ENCODE measurements at regions not wholly inside any gene's neighbourhood (a gene's known extent, or its start where the extent isn't known, plus 50 kb on each side); places are given as distances from the start of the nearest gene placed in this dataset.

DNA sequence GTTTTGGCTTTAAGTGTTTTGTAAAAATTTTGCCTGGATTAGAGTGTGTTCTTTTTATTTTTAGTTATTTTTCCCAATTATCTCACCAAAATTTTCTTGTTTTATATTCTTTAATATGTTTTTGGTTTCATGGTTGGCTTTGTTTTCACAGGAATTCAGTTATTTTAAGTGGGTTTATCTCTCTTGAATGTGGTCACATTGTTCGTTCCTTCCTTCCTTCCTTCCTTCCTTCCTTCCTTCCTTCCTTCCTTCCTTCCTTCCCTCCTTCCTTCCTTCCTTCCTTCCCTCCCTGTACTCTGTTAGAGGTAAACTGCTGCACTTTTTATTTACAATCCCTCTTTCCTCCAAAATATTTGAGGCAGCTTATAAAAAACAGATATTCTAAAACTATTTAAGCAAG lies 672.9 kb upstream of the CITED2 start:
- Histone ChIP-seq H3K27ac (ENCODE audit: low read depth, low read length) (no peak overlapping the region), H3K36me3 (ENCODE audit: control insufficient read depth in 5 of 5, insufficient read depth in 5 of 5, low read length in 5 of 5) (no peaks in the 10 kb centered on the region), H3K27me3 (ENCODE audit: control insufficient read depth in 5 of 5, insufficient read depth in 4 of 5, low read length in 5 of 5) (no peaks in the 10 kb centered on the region), H3K9ac (ENCODE audit: low read length in 5 of 5) (no peak overlapping the region), H3K4me3 (ENCODE audit: low read depth in 1 of 5, low read length in 5 of 5) (no peak overlapping the region), H3K4me1 (ENCODE audit: control insufficient read depth in 5 of 5, insufficient read depth in 5 of 5, low read length in 5 of 5) (peaks cover 0 to 3% (median 0%) of the 10 kb centered on the region in 5 donors), H3K9me3 (ENCODE audit: control insufficient read depth in 5 of 5, low read length in 5 of 5) (no peaks in the 10 kb centered on the region)

GRCh38 chr6:140046016-140046632 lies 671.7 kb upstream of the CITED2 start:
- no peaks in the 10 kb centered on the region for H3K9me3 ChIP-seq (ENCODE audit: control insufficient read depth in 5 of 5, low read length in 5 of 5)
- H3K27ac ChIP-seq (ENCODE audit: low read depth, low read length): no peak overlapping the region
- no peak overlapping the region for H3K9ac ChIP-seq (ENCODE audit: low read length in 5 of 5)
- H3K36me3 ChIP-seq (ENCODE audit: control insufficient read depth in 5 of 5, insufficient read depth in 5 of 5, low read length in 5 of 5): no peaks in the 10 kb centered on the region
- H3K4me3 ChIP-seq (ENCODE audit: low read depth in 1 of 5, low read length in 5 of 5): no peak overlapping the region
- H3K27me3 ChIP-seq (ENCODE audit: control insufficient read depth in 5 of 5, insufficient read depth in 4 of 5, low read length in 5 of 5): no peaks in the 10 kb centered on the region
- H3K4me1 ChIP-seq (ENCODE audit: control insufficient read depth in 5 of 5, insufficient read depth in 5 of 5, low read length in 5 of 5): peaks cover 0 to 3% (median 0%) of the 10 kb centered on the region in 5 donors

DNA sequence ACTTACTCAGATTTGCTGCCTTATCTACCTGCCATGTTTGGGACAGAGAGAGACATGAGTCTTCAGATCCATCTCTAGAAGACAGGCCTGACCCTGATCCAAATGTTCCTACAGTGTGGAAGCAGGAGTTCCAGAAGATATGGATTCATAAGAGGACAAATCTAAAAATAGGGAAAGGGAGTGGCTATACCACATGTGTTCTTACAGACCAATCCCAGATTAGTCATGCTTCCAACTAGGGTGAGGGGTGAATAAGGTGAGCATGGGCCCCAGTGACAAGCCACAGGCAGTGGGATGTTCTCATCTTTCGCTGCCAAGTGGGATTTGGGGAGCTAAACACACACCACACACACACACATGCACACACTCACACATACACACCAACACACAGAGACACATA lies 670.7 kb upstream of the CITED2 start:
- H3K4me3 ChIP-seq (ENCODE audit: low read depth in 1 of 5, low read length in 5 of 5): no peak overlapping the region
- peaks cover 0 to 3% (median 0%) of the 10 kb centered on the region in 5 donors for H3K4me1 ChIP-seq (ENCODE audit: control insufficient read depth in 5 of 5, insufficient read depth in 5 of 5, low read length in 5 of 5)
- no peaks in the 10 kb centered on the region for H3K9me3 ChIP-seq (ENCODE audit: control insufficient read depth in 5 of 5, low read length in 5 of 5)
- H3K27me3 ChIP-seq (ENCODE audit: control insufficient read depth in 5 of 5, insufficient read depth in 4 of 5, low read length in 5 of 5): no peaks in the 10 kb centered on the region
- H3K27ac ChIP-seq (ENCODE audit: low read depth, low read length): no peak overlapping the region
- no peaks in the 10 kb centered on the region for H3K36me3 ChIP-seq (ENCODE audit: control insufficient read depth in 5 of 5, insufficient read depth in 5 of 5, low read length in 5 of 5)
- no peak overlapping the region for H3K9ac ChIP-seq (ENCODE audit: low read length in 5 of 5)

DNA sequence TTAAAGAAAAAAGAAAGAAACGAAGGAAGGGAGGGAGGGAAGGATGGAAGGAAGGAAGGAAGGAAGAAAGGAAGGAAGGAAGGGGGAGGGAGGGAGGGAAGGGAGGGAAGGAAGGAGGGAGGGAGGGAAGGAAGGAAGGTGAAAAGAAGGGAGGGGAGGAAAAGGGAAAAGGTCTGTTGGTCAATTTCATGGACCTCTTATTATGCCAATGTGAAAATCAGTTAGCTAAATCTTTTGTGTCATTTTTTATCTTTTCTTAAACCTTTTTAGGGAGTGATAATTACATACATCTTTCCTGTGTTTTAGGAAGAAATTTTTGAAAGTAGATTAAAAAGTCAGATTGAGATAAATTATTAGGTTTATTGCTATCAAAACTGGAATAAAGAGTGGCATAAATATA lies 670.2 kb upstream of the CITED2 start:
- no peaks in the 10 kb centered on the region for H3K9me3 ChIP-seq (ENCODE audit: control insufficient read depth in 5 of 5, low read length in 5 of 5)
- H3K36me3 ChIP-seq (ENCODE audit: control insufficient read depth in 5 of 5, insufficient read depth in 5 of 5, low read length in 5 of 5): no peaks in the 10 kb centered on the region
- H3K27me3 ChIP-seq (ENCODE audit: control insufficient read depth in 5 of 5, insufficient read depth in 4 of 5, low read length in 5 of 5): no peaks in the 10 kb centered on the region
- no peak overlapping the region for H3K9ac ChIP-seq (ENCODE audit: low read length in 5 of 5)
- no peak overlapping the region for H3K27ac ChIP-seq (ENCODE audit: low read depth, low read length)
- peaks cover 0 to 3% (median 0%) of the 10 kb centered on the region in 5 donors for H3K4me1 ChIP-seq (ENCODE audit: control insufficient read depth in 5 of 5, insufficient read depth in 5 of 5, low read length in 5 of 5)
- no peak overlapping the region for H3K4me3 ChIP-seq (ENCODE audit: low read depth in 1 of 5, low read length in 5 of 5)

DNA sequence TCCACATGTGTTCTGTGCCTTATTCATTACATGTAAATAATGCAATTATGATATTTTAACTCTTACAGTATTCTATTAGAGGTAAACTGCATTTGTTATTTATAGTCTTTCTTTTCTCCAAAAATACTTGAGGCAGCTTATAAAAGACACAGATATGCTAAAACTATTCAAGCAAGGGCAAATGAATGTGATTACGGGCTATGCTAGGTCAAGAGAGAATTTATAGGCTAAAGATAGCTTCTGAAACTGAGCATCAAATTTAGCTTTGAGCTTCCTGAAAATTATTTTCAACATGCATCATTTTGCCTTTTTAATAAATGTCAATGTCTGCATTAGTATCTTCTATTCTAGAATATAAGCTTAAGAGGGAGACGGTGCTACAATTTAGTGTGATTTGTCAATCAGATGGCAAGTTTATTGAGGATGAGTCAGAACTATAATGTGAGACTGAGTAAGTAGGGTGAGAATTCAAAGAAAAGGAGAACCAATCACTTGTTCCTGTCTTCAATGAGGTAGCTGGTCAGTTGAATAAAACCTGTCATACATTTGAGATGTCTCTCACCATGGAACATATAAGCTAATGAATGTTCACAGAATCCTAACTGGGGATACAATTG lies 669.4 kb upstream of the CITED2 start:
- Histone ChIP-seq H3K27me3 (ENCODE audit: control insufficient read depth in 5 of 5, insufficient read depth in 4 of 5, low read length in 5 of 5) (no peaks in the 10 kb centered on the region), H3K4me3 (ENCODE audit: low read depth in 1 of 5, low read length in 5 of 5) (no peak overlapping the region), H3K36me3 (ENCODE audit: control insufficient read depth in 5 of 5, insufficient read depth in 5 of 5, low read length in 5 of 5) (no peaks in the 10 kb centered on the region), H3K4me1 (ENCODE audit: control insufficient read depth in 5 of 5, insufficient read depth in 5 of 5, low read length in 5 of 5) (peaks cover 0 to 3% (median 0%) of the 10 kb centered on the region in 5 donors), H3K9me3 (ENCODE audit: control insufficient read depth in 5 of 5, low read length in 5 of 5) (no peaks in the 10 kb centered on the region), H3K9ac (ENCODE audit: low read length in 5 of 5) (no peak overlapping the region), H3K27ac (ENCODE audit: low read depth, low read length) (no peak overlapping the region)

DNA sequence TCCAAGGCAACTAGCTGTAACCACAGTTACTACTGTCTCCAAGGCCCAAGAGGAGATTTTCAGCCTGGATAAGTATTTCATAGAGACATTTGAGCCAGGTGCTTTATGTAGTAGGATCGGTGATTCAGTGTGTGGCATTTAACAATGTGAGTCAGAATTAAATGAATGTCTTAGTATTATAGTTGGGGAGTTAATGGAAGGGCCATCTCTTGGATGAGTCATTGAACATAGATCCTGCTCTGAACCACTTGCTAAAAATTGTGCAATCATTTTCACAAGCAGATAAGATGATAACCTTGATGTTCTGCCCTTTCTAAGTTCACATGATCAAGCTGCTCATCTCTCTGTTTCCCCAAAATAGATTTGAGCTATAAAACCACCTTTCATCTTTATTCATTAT lies 668.9 kb upstream of the CITED2 start:
- Histone ChIP-seq H3K9me3 (ENCODE audit: control insufficient read depth in 5 of 5, low read length in 5 of 5) (no peaks in the 10 kb centered on the region), H3K4me3 (ENCODE audit: low read depth in 1 of 5, low read length in 5 of 5) (no peak overlapping the region), H3K4me1 (ENCODE audit: control insufficient read depth in 5 of 5, insufficient read depth in 5 of 5, low read length in 5 of 5) (peaks cover 0 to under 1% (median 0%) of the 10 kb centered on the region in 5 donors), H3K36me3 (ENCODE audit: control insufficient read depth in 5 of 5, insufficient read depth in 5 of 5, low read length in 5 of 5) (no peaks in the 10 kb centered on the region), H3K27me3 (ENCODE audit: control insufficient read depth in 5 of 5, insufficient read depth in 4 of 5, low read length in 5 of 5) (no peaks in the 10 kb centered on the region), H3K27ac (ENCODE audit: low read depth, low read length) (no peak overlapping the region), H3K9ac (ENCODE audit: low read length in 5 of 5) (no peak overlapping the region)

- H3K27me3 ChIP-seq (ENCODE audit: control insufficient read depth in 5 of 5, insufficient read depth in 4 of 5, low read length in 5 of 5): no peaks in the 10 kb centered on the region
- no peak overlapping the region for H3K27ac ChIP-seq (ENCODE audit: low read depth, low read length)
- H3K4me1 ChIP-seq (ENCODE audit: control insufficient read depth in 5 of 5, insufficient read depth in 5 of 5, low read length in 5 of 5): peaks cover 0 to 4% (median 0%) of the 10 kb centered on the region in 5 donors
- no peak overlapping the region for H3K9ac ChIP-seq (ENCODE audit: low read length in 5 of 5)
- peaks cover 0 to 2% (median 2%) of the 10 kb centered on the region in 5 donors for H3K9me3 ChIP-seq (ENCODE audit: control insufficient read depth in 5 of 5, low read length in 5 of 5)
- no peak overlapping the region for H3K4me3 ChIP-seq (ENCODE audit: low read depth in 1 of 5, low read length in 5 of 5)
- H3K36me3 ChIP-seq (ENCODE audit: control insufficient read depth in 5 of 5, insufficient read depth in 5 of 5, low read length in 5 of 5): no peaks in the 10 kb centered on the region
These were observed 667.3 kb upstream of the CITED2 start for GRCh38 chr6:140041571-140042332.

GRCh38 chr6:140041056-140041455 lies 666.6 kb upstream of the CITED2 start:
- Histone ChIP-seq H3K27ac (ENCODE audit: low read depth, low read length) (no peak overlapping the region), H3K9ac (ENCODE audit: low read length in 5 of 5) (no peak overlapping the region), H3K4me3 (ENCODE audit: low read depth in 1 of 5, low read length in 5 of 5) (no peak overlapping the region)

DNA sequence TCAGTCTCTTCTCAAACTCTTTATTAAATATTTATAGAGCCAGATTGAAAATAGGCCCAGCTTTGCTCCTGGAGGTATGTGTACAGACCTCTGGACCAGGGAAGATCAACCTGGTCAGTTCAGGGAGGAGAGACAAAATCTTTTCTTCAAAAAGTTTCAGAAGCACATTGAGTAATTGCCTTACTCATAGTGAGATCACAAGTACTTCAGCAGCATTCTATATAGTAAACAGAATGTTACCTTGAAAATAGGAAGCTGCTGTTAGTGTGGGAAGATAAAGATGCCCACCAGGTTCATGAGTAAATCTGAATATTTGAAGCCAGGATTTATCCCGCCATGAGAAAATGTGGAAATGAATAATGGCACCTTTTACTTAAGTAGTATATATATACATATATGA lies 665.9 kb upstream of the CITED2 start:
- Histone ChIP-seq H3K27me3 (ENCODE audit: control insufficient read depth in 5 of 5, insufficient read depth in 4 of 5, low read length in 5 of 5) (no peaks in the 10 kb centered on the region), H3K36me3 (ENCODE audit: control insufficient read depth in 5 of 5, insufficient read depth in 5 of 5, low read length in 5 of 5) (no peaks in the 10 kb centered on the region), H3K9ac (ENCODE audit: low read length in 5 of 5) (no peak overlapping the region), H3K4me3 (ENCODE audit: low read depth in 1 of 5, low read length in 5 of 5) (no peak overlapping the region), H3K27ac (ENCODE audit: low read depth, low read length) (no peak overlapping the region), H3K4me1 (ENCODE audit: control insufficient read depth in 5 of 5, insufficient read depth in 5 of 5, low read length in 5 of 5) (peaks cover 0 to 4% (median 0%) of the 10 kb centered on the region in 5 donors), H3K9me3 (ENCODE audit: control insufficient read depth in 5 of 5, low read length in 5 of 5) (peaks cover 0 to 10% (median 4%) of the 10 kb centered on the region in 5 donors)

More at GRCh38 chr6:140041056-140041455, 666.6 kb upstream of the CITED2 start:
- Histone ChIP-seq H3K4me1 (ENCODE audit: control insufficient read depth in 5 of 5, insufficient read depth in 5 of 5, low read length in 5 of 5) (peaks cover 0 to 4% (median 0%) of the 10 kb centered on the region in 5 donors), H3K27me3 (ENCODE audit: control insufficient read depth in 5 of 5, insufficient read depth in 4 of 5, low read length in 5 of 5) (no peaks in the 10 kb centered on the region), H3K9me3 (ENCODE audit: control insufficient read depth in 5 of 5, low read length in 5 of 5) (peaks cover 0 to 8% (median 4%) of the 10 kb centered on the region in 5 donors), H3K36me3 (ENCODE audit: control insufficient read depth in 5 of 5, insufficient read depth in 5 of 5, low read length in 5 of 5) (no peaks in the 10 kb centered on the region)

GRCh38 chr6:140039364-140039763 lies 664.9 kb upstream of the CITED2 start:
- Histone ChIP-seq H3K36me3 (ENCODE audit: control insufficient read depth in 5 of 5, insufficient read depth in 5 of 5, low read length in 5 of 5) (no peaks in the 10 kb centered on the region), H3K9ac (ENCODE audit: low read length in 5 of 5) (no peak overlapping the region), H3K9me3 (ENCODE audit: control insufficient read depth in 5 of 5, low read length in 5 of 5) (peaks cover 0 to 10% (median 4%) of the 10 kb centered on the region in 5 donors), H3K4me3 (ENCODE audit: low read depth in 1 of 5, low read length in 5 of 5) (no peak overlapping the region), H3K27me3 (ENCODE audit: control insufficient read depth in 5 of 5, insufficient read depth in 4 of 5, low read length in 5 of 5) (no peaks in the 10 kb centered on the region), H3K4me1 (ENCODE audit: control insufficient read depth in 5 of 5, insufficient read depth in 5 of 5, low read length in 5 of 5) (peaks cover 0 to 4% (median 0%) of the 10 kb centered on the region in 5 donors), H3K27ac (ENCODE audit: low read depth, low read length) (no peak overlapping the region)
